ENCODE measurements at regions not wholly inside any gene's neighbourhood (a gene's known extent, or its start where the extent isn't known, plus 50 kb on each side); places are given as distances from the start of the nearest gene placed in this dataset.

- TF ChIP-seq CTCF (IDR thresholded peaks at IDR 0.05) (no peak), POLR2A (IDR thresholded peaks at IDR 0.05) (no peak)
Observed at GRCh38 chr1:99469550-99469971, 176.4 kb upstream of the PALMD start.

Measured in adrenal gland (tissue), 5 donors.